H1 (cell line): ENCODE measurements at regions not wholly inside any gene's neighbourhood (a gene's known extent, or its start where the extent isn't known, plus 50 kb on each side); places are given as distances from the start of the nearest gene placed in this dataset.

Source experiments
- CTCF ChIA-PET: fragments of 300-600 bp; sonication (Branson Sonifier 250); formaldehyde crosslinking; loops from one replicate; lab custom pipeline; 2021; ENCODE audit not compliant: partially characterized antibody; lab: Charles Lee
- POLR2A ChIA-PET: fragments of 300-600 bp; sonication (Branson Sonifier 250); formaldehyde crosslinking; loops from one replicate; lab custom pipeline; 2021; ENCODE audit warnings: inconsistent platforms; ENCODE audit not compliant: partially characterized antibody; lab: Charles Lee
- DNase-seq, 2 experiments: peaks; one replicate each; pipeline versions ENCODE4 v3.0.0 to v3.0.0-alpha.2; 2010 to 2022; ENCODE audit warnings: low spot score in 2 of 2, low read depth in 1 of 2, mixed read lengths in 1 of 2
- FAIRE-seq: peaks from 2 replicates; lab custom pipeline; 2011; peaks lifted over from hg19 to GRCh38; lab: Jason Lieb, UNC
- H2AFZ ChIP-seq: 2 replicates; pipeline ENCODE4 v1.8.1; 2012; ENCODE audit warnings: low read length, inconsistent platforms
- H2AK5ac ChIP-seq: 2 replicates; pipeline ENCODE4 v1.6.1; 2013; ENCODE audit warnings: low read depth, low read length
- H2BK120ac ChIP-seq: replicated peaks from 2 replicates; pipeline ENCODE3; 2013; ENCODE audit warnings: low read depth, low read length, inconsistent platforms
- H2BK12ac ChIP-seq: 2 replicates; pipeline ENCODE4 v1.6.1; 2013; ENCODE audit warnings: low read depth, low read length
- H2BK15ac ChIP-seq: 2 replicates; pipeline ENCODE4 v1.6.1; 2013; ENCODE audit warnings: low read length
- H2BK20ac ChIP-seq: 2 replicates; pipeline ENCODE4 v1.6.1; 2013; ENCODE audit warnings: low read length
- H2BK5ac ChIP-seq: 2 replicates; pipeline ENCODE4 v1.6.1; 2013; ENCODE audit warnings: low read depth, low read length
- H3K14ac ChIP-seq: 2 replicates; pipeline ENCODE4 v1.6.1; 2013; ENCODE audit warnings: inconsistent platforms; ENCODE audit not compliant: insufficient read length
- H3K18ac ChIP-seq: 2 replicates; pipeline ENCODE4 v1.6.1; 2013; ENCODE audit warnings: low read length; ENCODE audit errors: extremely low read depth
- H3K23ac ChIP-seq: 2 replicates; pipeline ENCODE4 v1.6.1; 2013; ENCODE audit warnings: inconsistent platforms; ENCODE audit not compliant: insufficient read length
- H3K23me2 ChIP-seq: 2 replicates; pipeline ENCODE4 v1.6.1; 2013; ENCODE audit warnings: low read depth, low read length
- H3K27ac ChIP-seq: 2 replicates; pipeline ENCODE4 v1.6.1; 2011; ENCODE audit warnings: low read depth, low read length, inconsistent platforms
- H3K27me3 ChIP-seq, 4 experiments: replicated peaks in 1 of 4; 1 replicate in 1 of 4; 2 replicates in 3 of 4; pipeline versions ENCODE4 v1.6.1 to v1.8.1; 2011 to 2013; ENCODE audit warnings: low read length in 3 of 4, mild to moderate bottlenecking in 3 of 4, inconsistent platforms in 2 of 4, mixed read lengths in 2 of 4, moderate library complexity in 1 of 4; ENCODE audit not compliant: control insufficient read depth in 3 of 4, insufficient read depth in 3 of 4; ENCODE audit errors: extremely low read depth in 1 of 4
- H3K36me3 ChIP-seq, 4 experiments: 2 replicates each; pipeline versions ENCODE4 v1.6.1 to v1.8.1; 2011 to 2013; ENCODE audit warnings: mild to moderate bottlenecking in 4 of 4, low read length in 3 of 4, moderate library complexity in 2 of 4, control low read depth in 1 of 4, inconsistent platforms in 1 of 4; ENCODE audit not compliant: insufficient read depth in 4 of 4, control insufficient read depth in 2 of 4
- H3K4ac ChIP-seq: replicated peaks from 2 replicates; pipeline ENCODE3; 2013; ENCODE audit warnings: low read length, low read depth, mixed read lengths, inconsistent platforms; ENCODE audit not compliant: insufficient read length
- H3K4me1 ChIP-seq, 4 experiments: replicated peaks in 1 of 4; 1 replicate in 1 of 4; 2 replicates in 3 of 4; pipeline versions ENCODE4 v1.6.1 to v1.8.1; 2011 to 2013; ENCODE audit warnings: low read length in 3 of 4, inconsistent platforms in 2 of 4, mixed read lengths in 1 of 4; ENCODE audit not compliant: insufficient read depth in 4 of 4, control insufficient read depth in 3 of 4
- H3K4me2 ChIP-seq, 2 experiments: 2 replicates each; pipeline versions ENCODE4 v1.6.1 to v1.8.1; 2011 to 2013; ENCODE audit warnings: low read depth in 2 of 2, low read length in 2 of 2, control low read depth in 1 of 2, inconsistent platforms in 1 of 2, mild to moderate bottlenecking in 1 of 2; ENCODE audit not compliant: insufficient read depth in 1 of 2
- H3K4me3 ChIP-seq, 4 experiments: fragments of 200-600, 300-600 bp in 1 of 4; sonication (generic), shearing (Covaris generic), sonication (Bioruptor Twin) in 1 of 4; 2 replicates each; pipeline versions ENCODE4 v1.5.1 to v1.8.1; 2011 to 2016; ENCODE audit warnings: low read length in 4 of 4, low read depth in 3 of 4, control low read depth in 2 of 4, inconsistent platforms in 2 of 4, mild to moderate bottlenecking in 2 of 4, mixed read lengths in 1 of 4, moderate library complexity in 1 of 4; ENCODE audit not compliant: insufficient read depth in 2 of 4; ENCODE audit errors: extremely low read depth in 1 of 4
- H3K56ac ChIP-seq: replicated peaks from 2 replicates; pipeline ENCODE3; 2013; ENCODE audit warnings: low read depth, mild to moderate bottlenecking, mixed read lengths, low read length, inconsistent platforms; ENCODE audit not compliant: insufficient read length
- H3K79me1 ChIP-seq: 2 replicates; pipeline ENCODE4 v1.6.1; 2013; ENCODE audit warnings: low read depth, low read length, control low read depth
- H3K79me2 ChIP-seq, 2 experiments: 2 replicates each; pipeline versions ENCODE4 v1.6.1 to v1.8.1; 2012 to 2013; ENCODE audit warnings: low read length in 2 of 2, mild to moderate bottlenecking in 2 of 2, inconsistent platforms in 1 of 2; ENCODE audit not compliant: insufficient read depth in 2 of 2, control insufficient read depth in 1 of 2
- H3K9ac ChIP-seq, 4 experiments: replicated peaks in 1 of 4; 1 replicate in 1 of 4; 2 replicates in 3 of 4; pipeline versions ENCODE4 v1.6.1 to v1.8.1; 2011 to 2013; ENCODE audit warnings: low read depth in 3 of 4, low read length in 3 of 4, control low read depth in 2 of 4, mild to moderate bottlenecking in 2 of 4, moderate library complexity in 2 of 4, inconsistent platforms in 1 of 4; ENCODE audit errors: extremely low read depth in 1 of 4
- H3K9me3 ChIP-seq, 2 experiments: 2 replicates each; pipeline versions ENCODE4 v1.6.1 to v1.8.1; 2012 to 2013; ENCODE audit warnings: mild to moderate bottlenecking in 2 of 2, moderate library complexity in 2 of 2, control low read depth in 1 of 2, inconsistent platforms in 1 of 2, low read depth in 1 of 2, low read length in 1 of 2, mixed read lengths in 1 of 2; ENCODE audit not compliant: insufficient read depth in 2 of 2
- H4K20me1 ChIP-seq, 2 experiments: replicated peaks in 1 of 2; 2 replicates each; pipeline versions ENCODE3 to v1.8.1; 2011 to 2013; ENCODE audit warnings: inconsistent platforms in 2 of 2, low read length in 2 of 2, mild to moderate bottlenecking in 1 of 2; ENCODE audit not compliant: insufficient read depth in 2 of 2, control insufficient read depth in 1 of 2
- H4K5ac ChIP-seq: 2 replicates; pipeline ENCODE4 v1.6.1; 2013; ENCODE audit warnings: low read length, low read depth, mixed read lengths, inconsistent platforms; ENCODE audit not compliant: insufficient read length
- H4K8ac ChIP-seq: 2 replicates; pipeline ENCODE4 v1.8.0; 2013; ENCODE audit warnings: mild to moderate bottlenecking, moderate library complexity, low read length, inconsistent platforms; ENCODE audit not compliant: insufficient read depth; ENCODE audit errors: extremely low read depth
- H4K91ac ChIP-seq: replicated peaks from 2 replicates; pipeline ENCODE3; 2013; ENCODE audit warnings: low read length, mixed read lengths, inconsistent platforms; ENCODE audit not compliant: insufficient read length
- ASH2L ChIP-seq: fragments of 200-600, 300-600 bp; sonication (generic); IDR thresholded peaks from one replicate; pipeline ENCODE4 v1.7.1; 2017; ENCODE audit warnings: low read length
- BACH1 ChIP-seq: IDR thresholded peaks from 2 replicates; pipeline ENCODE4 v1.6.1; 2012; ENCODE audit warnings: low read length, improper control_type of control experiment
- JUND ChIP-seq: IDR thresholded peaks from 2 replicates; pipeline ENCODE4 v1.6.1; 2011; ENCODE audit warnings: mild to moderate bottlenecking, improper control_type of control experiment, low read length
- MAX ChIP-seq: IDR thresholded peaks from 2 replicates; pipeline ENCODE4 v1.6.1; 2012; ENCODE audit warnings: inconsistent platforms
- NANOG ChIP-seq: IDR thresholded peaks from 2 replicates; pipeline ENCODE4 v1.6.1; 2011; ENCODE audit warnings: low read length, low read depth, mild to moderate bottlenecking, inconsistent platforms; ENCODE audit not compliant: insufficient read depth, poor library complexity, severe bottlenecking
- POLR2AphosphoS5 ChIP-seq: IDR thresholded peaks from 2 replicates; pipeline ENCODE4 v1.6.1; 2011; ENCODE audit warnings: low read depth, low read length
- SP4 ChIP-seq: IDR thresholded peaks from 2 replicates; pipeline ENCODE4 v1.6.1; 2012; ENCODE audit warnings: low read length, inconsistent platforms
- TEAD4 ChIP-seq: IDR thresholded peaks from 2 replicates; pipeline ENCODE4 v1.6.1; 2012; ENCODE audit warnings: low read depth, low read length, inconsistent platforms, mixed read lengths
- WGBS, 2 experiments: shearing (Covaris generic) in 1 of 2; methylation state at CpG; one replicate each; pipeline versions ENCODE4 v1.1.6 to v1.1.7; 2013 to 2015; ENCODE audit warnings: low lambda C conversion rate in 2 of 2, mixed read lengths in 2 of 2, inconsistent platforms in 1 of 2, low coverage in 1 of 2, missing lambda C conversion rate in 1 of 2; ENCODE audit not compliant: insufficient replicate concordance in 2 of 2, insufficient coverage in 1 of 2, insufficient read length in 1 of 2; ENCODE audit errors: extremely low coverage in 1 of 2, missing lambda C conversion rate in 1 of 2; 5-methylcytosine and 5-hydroxymethylcytosine counted together

GRCh38 chr6:43962458-43962857 is 164.8 kb downstream of the MRPL14 start:
- Histone ChIP-seq H3K79me2 (no peaks in the 10 kb centered on the region), H3K27ac (no peak overlapping the region), H3K4me2 (no peak overlapping the region), H3K9me3 (no peaks in the 10 kb centered on the region), H3K4ac (no peak overlapping the region), H3K4me1 (peaks cover 0 to 6% (median 0%) of the 10 kb centered on the region in 4 experiments; a peak in 2 of 7 replicates), H3K27me3 (no peaks in the 10 kb centered on the region), H2AFZ (no peak overlapping the region), H4K8ac (no peak overlapping the region), H2BK15ac (no peak overlapping the region), H3K9ac (no peak overlapping the region), H3K4me3 (no peak overlapping the region), H2BK12ac (no peak overlapping the region), H2BK20ac (no peak overlapping the region), H4K5ac (no peak overlapping the region), H2AK5ac (no peak overlapping the region), H3K79me1 (no peaks in the 10 kb centered on the region), H3K56ac (no peak overlapping the region), H3K14ac (no peak overlapping the region), H3K23me2 (no peaks in the 10 kb centered on the region), H3K36me3 (no peaks in the 10 kb centered on the region), H2BK5ac (no peak overlapping the region), H4K20me1 (no peaks in the 10 kb centered on the region), H3K23ac (no peak overlapping the region), H3K18ac (no peak overlapping the region), H2BK120ac (no peak overlapping the region), H4K91ac (no peak overlapping the region)
- ChIA-PET CTCF (no interaction called here), POLR2A (no interaction called here)
- DNase-seq = no peak
- TF ChIP-seq SP4 (no peak), NANOG (no peak), MAX (no peak), ASH2L (no peak), POLR2AphosphoS5 (no peak), JUND (no peak), TEAD4 (no peak), BACH1 (no peak)
- no peak for FAIRE-seq
- 93% methylated on average over 5 of the region's 5 CpGs; no CpG with 5 or more reads in 1 of the 2 experiments for WGBS, 2 experiments
